BE2C (cell line): ENCODE measurements at regions not wholly inside any gene's neighbourhood (a gene's known extent, or its start where the extent isn't known, plus 50 kb on each side); places are given as distances from the start of the nearest gene placed in this dataset.

Experiments
- DNase-seq: peaks from one replicate; pipeline ENCODE4 v3.0.0-alpha.2; 2020
- H3K27me3 ChIP-seq: fragments of 250-450 bp; sonication (Bioruptor Pico); 2 replicates; pipeline ENCODE4 v1.5.1; 2020; ENCODE audit warnings: mild to moderate bottlenecking
- H3K36me3 ChIP-seq: fragments of 250-450 bp; sonication (Bioruptor Pico); 2 replicates; pipeline ENCODE4 v1.5.1; 2020; ENCODE audit warnings: mild to moderate bottlenecking
- H3K4me1 ChIP-seq: fragments of 250-450 bp; sonication (Bioruptor Pico); 2 replicates; pipeline ENCODE4 v1.5.1; 2020
- H3K4me3 ChIP-seq: 2 replicates; pipeline ENCODE4 v1.5.1; 2011; ENCODE audit warnings: low read depth, low read length
- H3K9me3 ChIP-seq: fragments of 250-450 bp; sonication (Bioruptor Pico); 2 replicates; pipeline ENCODE4 v1.5.1; 2020
- TF ChIP-seq, protein P1 (sequence below): IDR thresholded peaks from 2 replicates; pipeline ENCODE4 v1.5.1; 2012; ENCODE audit warnings: mild to moderate bottlenecking, low read depth, low read length

DNA sequence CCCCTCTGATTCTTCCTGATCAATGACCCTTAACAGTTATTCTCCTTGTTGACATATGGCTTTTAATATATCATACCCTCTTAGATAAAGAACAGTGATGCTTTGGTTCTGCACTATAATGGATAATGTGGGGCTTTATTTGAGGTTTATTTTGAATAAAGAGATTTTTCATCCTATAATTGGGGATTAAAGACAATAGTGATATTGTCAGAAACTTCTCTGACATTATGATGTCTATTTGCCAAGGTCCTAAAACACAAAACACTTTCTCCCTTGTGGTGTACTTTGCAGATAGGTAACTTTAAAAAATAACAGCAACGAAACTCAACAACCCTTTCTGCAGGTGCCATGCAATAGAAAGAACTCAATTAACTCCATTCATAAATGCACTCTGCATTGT, 243.6 kb upstream of the RHOBTB1 start:
- TF ChIP-seq, protein P1, sequence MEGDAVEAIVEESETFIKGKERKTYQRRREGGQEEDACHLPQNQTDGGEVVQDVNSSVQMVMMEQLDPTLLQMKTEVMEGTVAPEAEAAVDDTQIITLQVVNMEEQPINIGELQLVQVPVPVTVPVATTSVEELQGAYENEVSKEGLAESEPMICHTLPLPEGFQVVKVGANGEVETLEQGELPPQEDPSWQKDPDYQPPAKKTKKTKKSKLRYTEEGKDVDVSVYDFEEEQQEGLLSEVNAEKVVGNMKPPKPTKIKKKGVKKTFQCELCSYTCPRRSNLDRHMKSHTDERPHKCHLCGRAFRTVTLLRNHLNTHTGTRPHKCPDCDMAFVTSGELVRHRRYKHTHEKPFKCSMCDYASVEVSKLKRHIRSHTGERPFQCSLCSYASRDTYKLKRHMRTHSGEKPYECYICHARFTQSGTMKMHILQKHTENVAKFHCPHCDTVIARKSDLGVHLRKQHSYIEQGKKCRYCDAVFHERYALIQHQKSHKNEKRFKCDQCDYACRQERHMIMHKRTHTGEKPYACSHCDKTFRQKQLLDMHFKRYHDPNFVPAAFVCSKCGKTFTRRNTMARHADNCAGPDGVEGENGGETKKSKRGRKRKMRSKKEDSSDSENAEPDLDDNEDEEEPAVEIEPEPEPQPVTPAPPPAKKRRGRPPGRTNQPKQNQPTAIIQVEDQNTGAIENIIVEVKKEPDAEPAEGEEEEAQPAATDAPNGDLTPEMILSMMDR = no peak
- no peak overlapping the region for H3K4me3 ChIP-seq
- H3K4me1 ChIP-seq = no peaks in the 10 kb centered on the region
- H3K36me3 ChIP-seq = no peaks in the 10 kb centered on the region
- DNase-seq = no peak
- H3K9me3 ChIP-seq = no peaks in the 10 kb centered on the region
- H3K27me3 ChIP-seq = no peaks in the 10 kb centered on the region

DNA sequence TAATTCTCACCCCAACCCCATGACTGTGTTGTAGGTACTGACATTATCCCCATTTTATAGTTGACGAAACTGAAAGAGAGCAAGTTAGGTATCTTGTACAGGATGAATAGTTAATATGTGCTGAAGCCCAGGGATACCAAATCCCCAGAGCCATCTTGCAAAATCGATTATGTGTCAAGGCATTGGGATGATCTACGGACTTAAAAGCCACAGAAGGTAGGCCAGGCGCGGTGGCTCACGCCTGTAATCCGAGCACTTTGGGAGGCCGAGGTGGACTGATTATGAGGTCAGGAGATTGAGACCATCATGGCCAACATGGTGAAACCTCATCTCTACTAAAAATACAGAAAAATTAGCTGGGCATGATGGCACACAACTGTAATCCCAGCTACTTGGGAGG, 242.4 kb upstream of the RHOBTB1 start:
- Histone ChIP-seq H3K9me3 (no peaks in the 10 kb centered on the region), H3K36me3 (no peaks in the 10 kb centered on the region), H3K27me3 (no peaks in the 10 kb centered on the region), H3K4me1 (no peaks in the 10 kb centered on the region), H3K4me3 (no peak overlapping the region)
- DNase-seq = no peak
- TF ChIP-seq, protein P1 = no peak

DNA sequence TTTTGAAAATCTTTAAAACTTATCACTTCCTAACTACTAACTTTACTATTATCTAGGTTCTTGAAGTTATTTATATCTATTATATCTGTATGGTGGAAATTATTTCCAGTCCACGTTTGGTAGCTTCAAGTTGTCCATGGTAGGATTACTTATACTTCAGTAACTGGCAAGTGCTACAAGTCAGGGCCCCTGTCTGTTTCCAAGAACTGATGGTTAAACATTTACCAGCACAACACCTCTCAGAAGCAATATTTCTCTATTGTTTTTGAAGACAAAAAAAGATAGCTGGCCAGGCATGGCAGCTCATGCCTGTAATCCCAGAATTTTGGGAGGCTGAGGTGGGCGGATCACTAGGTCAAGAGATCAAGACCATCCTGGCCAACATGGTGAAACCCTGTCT, 240.4 kb upstream of the RHOBTB1 start:
- no peak overlapping the region for H3K4me3 ChIP-seq
- TF ChIP-seq, protein P1 = no peak
- no peaks in the 10 kb centered on the region for H3K4me1 ChIP-seq
- DNase-seq = no peak
- H3K27me3 ChIP-seq = no peaks in the 10 kb centered on the region
- no peaks in the 10 kb centered on the region for H3K9me3 ChIP-seq
- H3K36me3 ChIP-seq = no peaks in the 10 kb centered on the region

DNA sequence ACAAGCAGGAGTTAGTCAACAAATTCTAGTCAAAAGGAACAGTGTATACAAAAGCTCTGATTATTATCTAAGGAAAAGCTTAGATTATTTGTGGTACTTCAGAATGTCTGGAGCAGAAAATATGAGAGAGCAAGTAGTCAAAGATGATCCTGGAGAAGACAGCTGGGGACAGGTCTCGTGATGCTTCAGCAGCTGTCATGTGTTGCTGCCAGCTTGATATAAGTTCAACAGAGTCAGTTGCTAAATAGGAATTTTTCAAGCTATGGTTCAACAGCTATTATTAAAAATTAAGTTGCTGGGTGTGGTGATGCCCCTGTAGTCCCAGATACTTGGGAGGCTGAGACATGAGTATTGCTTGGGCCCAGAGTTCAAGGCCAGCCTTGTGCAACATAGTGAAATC, 240.0 kb upstream of the RHOBTB1 start:
- Histone ChIP-seq H3K4me3 (no peak overlapping the region), H3K36me3 (no peaks in the 10 kb centered on the region), H3K4me1 (no peaks in the 10 kb centered on the region), H3K9me3 (no peaks in the 10 kb centered on the region), H3K27me3 (no peaks in the 10 kb centered on the region)
- TF ChIP-seq, protein P1 = no peak
- no peak for DNase-seq

DNA sequence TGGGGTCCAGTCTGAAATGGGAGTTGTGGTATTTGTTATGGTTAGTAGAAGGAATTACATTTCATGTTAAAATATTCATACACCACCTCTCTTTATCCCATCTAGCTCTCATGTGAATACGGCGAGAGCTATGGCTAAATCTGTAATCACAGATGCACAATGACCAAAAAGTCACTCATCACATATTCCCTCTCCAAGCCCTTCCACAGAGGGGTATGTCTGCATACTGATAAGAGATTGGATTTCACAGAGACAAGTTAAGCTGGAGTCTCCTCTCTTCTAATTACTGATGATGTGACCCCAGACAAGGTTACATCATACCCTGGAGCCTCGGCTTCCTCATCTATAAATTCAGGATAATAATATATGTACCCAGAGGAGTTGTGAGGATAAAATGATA, 237.8 kb upstream of the RHOBTB1 start:
- Histone ChIP-seq H3K27me3 (no peaks in the 10 kb centered on the region), H3K36me3 (no peaks in the 10 kb centered on the region), H3K9me3 (no peaks in the 10 kb centered on the region), H3K4me3 (no peak overlapping the region), H3K4me1 (no peaks in the 10 kb centered on the region)
- DNase-seq = no peak
- TF ChIP-seq, protein P1 = no peak

DNA sequence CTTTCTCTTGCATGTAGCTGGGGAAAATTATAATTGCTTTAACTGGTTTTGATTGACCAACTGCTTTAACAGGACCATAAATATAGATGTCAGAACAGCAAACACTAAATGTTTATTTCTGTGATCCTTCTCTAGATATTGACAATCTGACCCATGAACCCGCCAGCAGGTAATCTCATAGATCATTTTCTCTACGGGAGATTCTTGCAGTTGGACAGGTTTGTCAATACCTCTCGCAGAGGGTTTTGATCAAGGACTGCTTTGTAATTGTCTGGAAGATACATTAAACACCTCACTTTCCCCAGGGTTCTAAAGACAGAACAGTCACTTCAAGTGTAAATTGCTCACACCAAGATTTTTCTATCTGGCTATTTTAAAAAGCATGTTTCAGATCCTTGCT, 235.8 kb upstream of the RHOBTB1 start:
- Histone ChIP-seq H3K4me3 (no peak overlapping the region), H3K36me3 (no peaks in the 10 kb centered on the region), H3K9me3 (no peaks in the 10 kb centered on the region), H3K4me1 (no peaks in the 10 kb centered on the region), H3K27me3 (no peaks in the 10 kb centered on the region)
- no peak for DNase-seq
- TF ChIP-seq, protein P1 = no peak
